NCI-H2107 treated with DMSO at 0.1 percent for 48 hours (cell line): ENCODE measurements at regions not wholly inside any gene's neighbourhood (a gene's known extent, or its start where the extent isn't known, plus 50 kb on each side); places are given as distances from the start of the nearest gene placed in this dataset.
"Not testable (repeated sequence)": the region's sequence is repeated elsewhere in the genome, so short reads cannot be mapped to it uniquely, and the experiment has no call there.

Experiments used
- DNase-seq: peaks from one replicate; lab custom pipeline; 2025; ENCODE audit not compliant: unreplicated experiment; lab: John Stamatoyannopoulos, UW

DNA sequence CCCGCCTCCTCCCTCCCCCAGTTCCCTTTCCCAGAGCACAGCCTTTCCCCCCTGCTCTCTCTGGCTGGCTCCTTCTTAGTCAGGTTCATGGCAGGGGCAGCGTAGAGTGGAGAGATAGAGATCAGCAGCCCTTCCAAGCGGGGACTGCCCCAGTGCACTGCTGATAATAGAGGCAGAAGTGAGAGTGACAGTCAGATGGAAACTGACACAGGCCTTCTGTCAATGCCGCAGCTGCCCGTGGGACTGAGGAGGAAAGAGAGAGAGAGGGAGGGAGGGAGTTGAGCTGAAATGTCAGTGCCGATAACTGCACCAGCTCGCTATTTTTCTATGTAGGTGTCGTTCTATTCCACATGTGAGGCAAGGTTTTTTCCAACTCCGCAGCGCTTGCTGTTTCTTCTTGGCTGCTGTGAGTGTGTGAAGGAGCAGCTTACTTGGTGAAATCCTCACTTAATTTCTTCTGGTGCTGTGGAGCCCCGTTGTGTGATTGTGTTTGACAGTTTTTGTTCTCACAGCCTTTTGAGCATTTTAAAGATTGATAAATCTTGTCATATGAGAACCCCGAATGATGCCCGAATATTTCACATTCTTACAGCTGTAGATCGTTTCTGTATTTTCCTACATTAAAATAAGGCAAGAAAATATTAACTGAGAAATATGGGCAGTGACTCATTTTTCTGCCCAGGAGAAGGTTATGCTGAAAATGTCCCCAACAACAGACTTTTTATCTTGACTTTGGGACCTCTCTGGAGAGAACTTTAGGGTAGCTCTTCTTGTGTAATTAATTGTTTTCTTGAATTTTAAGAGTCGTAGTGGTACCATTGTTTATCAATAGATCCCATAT is 386.4 kb upstream of the MMS22L start:
- no peak for DNase-seq

DNA sequence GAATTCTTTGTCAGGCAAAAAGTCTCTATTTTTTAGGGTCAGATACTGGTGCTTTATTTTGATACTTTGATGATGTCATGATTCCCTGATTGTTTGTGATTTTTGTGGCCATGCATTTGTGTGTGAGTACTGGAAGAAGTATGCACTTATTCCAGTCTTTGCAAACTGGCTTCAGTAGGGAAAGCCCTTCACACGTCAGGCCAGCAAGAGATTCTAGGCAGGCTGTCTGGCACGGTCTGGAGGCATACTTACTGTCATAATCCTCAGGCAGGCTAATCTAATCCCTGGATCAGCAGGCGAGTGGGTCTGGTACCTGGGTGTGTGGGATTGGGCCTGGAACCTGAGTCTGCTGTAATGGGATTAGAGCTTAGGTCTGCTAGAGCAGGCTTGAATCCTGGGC is 391.8 kb upstream of the MMS22L start:
- DNase-seq: no peak

DNA sequence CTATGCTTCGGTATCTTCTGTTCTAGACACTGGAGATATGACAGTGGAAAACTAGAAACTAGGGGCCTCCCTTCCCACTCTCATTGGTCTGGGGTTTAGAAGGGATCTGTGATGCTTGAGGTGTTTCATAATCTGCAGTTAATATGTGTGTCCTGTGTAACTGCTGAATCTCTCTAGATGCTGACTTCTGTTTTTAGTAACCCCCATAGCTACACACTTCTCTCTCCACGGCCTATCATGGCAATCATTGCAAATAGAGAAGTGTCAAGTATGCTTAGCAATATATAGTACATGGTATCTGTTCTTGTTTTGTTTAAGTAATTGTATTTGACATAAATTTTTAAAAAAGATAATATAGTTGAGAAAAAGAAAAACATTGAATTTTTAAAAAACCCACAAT is 394.6 kb upstream of the MMS22L start:
- no peak for DNase-seq

DNA sequence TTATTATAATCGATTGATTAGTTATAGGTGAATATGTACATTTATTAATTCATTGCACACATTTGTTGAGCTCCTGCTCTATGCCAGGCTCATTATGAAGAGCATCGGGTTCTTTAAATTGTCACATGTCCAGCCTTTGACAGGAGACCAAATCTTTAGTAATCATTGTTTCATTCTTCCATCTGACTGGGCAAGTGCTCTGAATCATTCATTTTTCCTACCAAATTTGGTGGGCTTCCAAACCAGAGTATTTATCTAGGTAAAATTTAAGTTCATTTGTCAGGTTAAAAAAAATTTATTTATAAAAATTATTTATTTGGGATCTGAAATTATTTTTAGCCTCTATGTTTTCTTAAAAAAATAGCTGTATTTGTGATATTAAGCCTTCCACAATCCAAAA is 404.9 kb upstream of the MMS22L start:
- no peak for DNase-seq

DNA sequence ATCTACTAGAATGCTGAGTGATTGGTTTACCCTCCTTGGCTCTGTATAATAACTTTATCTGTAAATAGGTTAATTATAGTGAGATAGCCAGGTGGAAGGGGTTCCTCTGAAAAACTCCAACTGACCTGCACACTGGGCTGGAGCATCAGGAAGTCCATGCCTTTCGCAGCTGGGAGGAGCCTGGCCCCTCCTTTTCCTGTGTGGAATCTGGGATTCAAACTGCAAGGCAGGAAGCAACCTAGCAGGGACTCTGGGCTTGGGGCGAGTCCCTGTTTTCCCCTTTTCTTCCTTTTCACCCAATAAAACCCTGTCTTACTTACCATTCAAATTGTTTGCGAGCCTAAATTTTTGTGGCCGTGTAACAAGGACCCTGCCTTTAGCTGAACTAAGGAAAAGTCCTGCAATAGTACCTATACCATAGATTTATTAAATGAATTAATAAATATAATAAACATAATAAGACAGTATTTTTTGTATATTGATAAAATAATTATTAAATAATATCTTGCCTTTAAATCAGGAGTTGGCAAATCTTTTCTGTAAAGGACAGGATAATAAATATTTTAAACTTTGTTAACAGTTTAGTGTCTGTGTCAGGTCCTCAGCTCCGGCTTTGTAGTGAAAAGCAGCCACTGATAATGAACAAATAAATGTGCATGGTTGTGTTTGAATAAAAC is 406.2 kb upstream of the MMS22L start:
- DNase-seq: no peak

DNA sequence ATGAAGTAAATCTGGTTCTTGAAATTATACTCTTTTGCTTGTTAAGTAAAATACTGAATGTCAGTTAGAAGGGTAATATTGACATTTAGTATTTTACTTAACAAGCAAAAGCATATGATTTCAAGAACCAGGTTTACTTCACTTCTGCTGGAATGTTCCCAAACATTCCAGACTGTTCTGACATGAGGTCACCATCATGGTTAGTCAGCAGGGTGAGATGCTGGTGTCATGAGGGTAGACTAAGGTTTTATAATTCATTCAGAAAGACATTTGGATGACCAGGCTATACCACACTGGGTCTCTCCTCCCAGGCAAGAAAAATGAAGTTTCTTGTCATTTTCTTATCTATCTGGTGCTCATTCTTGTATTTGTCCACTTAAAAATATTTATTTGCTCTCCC is 414.4 kb upstream of the MMS22L start:
- no peak for DNase-seq

DNA sequence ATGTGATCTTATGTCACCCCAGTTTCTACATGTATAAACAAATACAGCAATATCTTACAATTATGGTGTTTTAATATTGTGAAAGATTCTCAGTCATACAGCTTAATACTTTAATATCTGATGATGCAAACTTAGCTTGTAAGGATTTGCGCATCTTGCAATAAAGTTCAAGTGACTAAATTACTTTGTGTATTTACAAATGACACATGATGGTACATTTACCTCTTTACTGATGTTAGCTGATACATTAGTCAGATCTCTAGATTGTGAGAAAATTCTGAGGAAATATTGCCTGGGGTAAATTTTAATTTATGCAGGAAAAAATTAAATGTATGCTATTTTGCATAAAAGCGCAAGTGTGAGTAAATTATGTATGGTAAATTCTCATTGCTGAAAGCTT is 418.8 kb upstream of the MMS22L start:
- DNase-seq: no peak

DNA sequence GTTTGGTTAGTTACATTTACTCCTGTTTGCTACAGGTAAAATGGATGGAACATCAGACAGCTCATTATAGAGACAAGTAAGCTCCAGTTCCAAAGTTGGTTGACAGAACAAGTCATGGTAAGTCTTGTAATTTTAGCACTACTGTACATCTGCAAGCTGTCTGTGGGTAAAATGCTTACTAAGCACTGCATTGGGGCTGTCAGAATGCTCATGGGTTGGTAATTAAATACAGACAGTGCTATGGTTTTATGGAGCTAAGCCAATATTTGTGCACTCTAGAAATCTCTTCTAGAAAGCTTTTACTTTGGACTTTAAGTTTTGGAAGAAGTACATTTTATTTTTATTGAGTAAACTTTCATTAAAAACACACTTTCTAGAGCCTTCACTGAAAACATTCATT is 419.2 kb upstream of the MMS22L start:
- DNase-seq: no peak

DNA sequence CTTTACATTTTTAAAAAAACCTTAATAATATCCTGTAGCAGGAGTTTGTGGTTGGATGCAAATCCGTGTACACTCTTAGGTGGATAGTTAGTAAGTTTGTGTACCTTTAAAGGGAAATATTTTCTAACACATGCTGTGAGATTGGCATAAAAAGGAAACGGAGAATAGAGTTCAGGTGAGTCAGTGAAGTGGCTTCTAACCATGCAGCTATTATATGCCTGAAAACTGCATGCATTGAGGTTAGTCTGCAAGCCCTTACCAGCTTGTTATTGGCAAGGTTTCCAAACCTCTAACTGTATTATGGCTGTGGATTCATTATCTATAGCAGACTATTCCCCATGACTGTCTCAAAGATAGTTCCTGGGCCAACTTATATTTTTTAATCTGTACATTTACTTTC is 420.6 kb upstream of the MMS22L start:
- peak; percentile 80 for DNase-seq

DNA sequence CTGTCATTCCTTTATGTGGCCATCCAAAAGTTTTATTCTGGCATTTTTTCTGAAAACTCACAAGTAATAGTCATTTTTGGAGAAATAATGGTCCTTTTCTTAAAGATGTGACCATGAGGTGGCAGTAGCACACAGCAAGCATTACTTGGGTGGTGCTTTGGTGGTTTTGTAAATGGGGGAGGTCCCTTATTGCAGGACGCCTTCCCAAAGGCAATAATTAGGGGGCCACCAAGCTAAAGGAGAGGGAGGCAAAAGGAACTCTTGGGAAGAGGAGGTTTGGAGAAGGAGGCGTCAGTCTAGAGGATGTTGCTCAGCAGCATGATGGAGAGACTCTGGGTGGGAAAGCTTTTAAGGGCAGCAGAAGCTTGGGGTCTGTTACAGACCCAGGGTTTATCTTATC is 422.6 kb upstream of the MMS22L start:
- DNase-seq: no peak

DNA sequence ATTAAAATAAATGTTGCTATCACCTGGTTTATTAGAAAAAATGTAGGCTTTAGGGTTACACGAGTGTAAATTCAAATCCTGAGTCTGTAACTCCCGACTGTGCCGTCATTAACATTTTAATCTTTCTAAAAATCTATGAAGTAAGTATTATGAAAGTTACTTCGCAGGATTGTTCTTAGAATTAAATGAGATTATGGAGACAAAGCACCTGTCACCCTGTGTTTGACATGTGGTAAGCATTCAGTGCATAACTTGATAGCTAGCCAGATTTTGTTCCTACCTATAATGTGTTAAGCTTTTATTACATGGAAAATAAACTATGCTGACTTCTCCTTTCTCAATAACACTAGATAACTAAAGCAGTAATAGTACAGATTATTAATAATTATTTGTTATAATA is 429.7 kb upstream of the MMS22L start:
- no peak for DNase-seq

DNA sequence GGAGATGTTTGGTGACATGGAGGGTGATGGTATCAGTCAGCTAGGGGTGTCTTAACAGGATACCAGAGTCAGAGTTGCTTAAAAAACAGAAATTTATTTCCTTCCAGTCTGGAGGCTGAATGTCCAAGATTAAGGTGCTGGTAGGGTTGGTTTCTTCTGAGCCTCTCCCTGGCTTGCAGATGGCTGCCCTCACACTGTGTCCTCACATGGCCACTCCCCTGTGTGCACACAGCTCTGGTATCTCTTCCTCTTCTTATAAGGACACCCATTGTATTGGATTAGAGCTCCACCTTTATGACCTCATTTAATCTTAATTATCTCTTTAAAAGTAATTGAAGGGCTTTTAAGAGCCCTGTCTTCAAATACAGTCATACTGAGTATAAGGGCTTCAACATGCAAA is 431.8 kb upstream of the MMS22L start:
- DNase-seq: no peak

DNA sequence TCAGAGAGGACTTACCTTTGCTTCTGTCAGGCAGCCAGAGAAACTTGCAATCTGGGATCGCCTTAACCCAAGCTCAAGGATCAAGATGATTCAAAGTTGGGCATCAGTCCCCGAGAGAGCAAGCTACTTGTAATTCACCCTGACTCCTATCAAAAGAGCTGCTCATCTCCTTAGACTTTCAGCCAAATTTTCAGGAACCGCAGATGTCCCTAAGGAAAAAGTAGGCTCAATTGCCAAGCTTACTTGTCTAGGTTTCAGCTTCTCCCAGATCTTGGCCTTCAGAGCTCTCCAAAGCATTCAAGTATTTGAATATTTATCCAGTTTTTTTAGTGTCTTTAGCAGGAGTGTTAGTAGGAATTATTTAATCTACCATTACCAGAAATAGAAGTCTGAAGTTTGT is 434.1 kb upstream of the MMS22L start:
- DNase-seq: no peak

DNA sequence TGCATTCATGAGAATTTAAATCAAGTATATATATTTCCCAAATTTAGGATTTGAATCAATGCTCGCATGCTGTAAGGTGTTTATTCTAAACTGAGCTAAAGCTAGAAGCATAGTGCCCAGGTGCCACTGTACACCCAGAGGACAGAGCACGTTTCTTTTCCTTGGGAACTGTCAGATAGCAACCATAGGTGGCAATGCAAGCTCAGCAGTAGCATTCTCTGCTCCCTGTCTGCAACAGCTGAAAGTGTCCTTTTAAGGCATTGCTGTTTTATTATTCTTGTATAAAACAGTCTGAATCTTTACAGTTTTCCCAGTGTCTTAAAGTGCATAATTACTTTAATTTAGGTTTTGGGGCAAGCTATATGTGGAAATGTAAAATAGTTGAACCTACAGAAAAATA is 443.4 kb upstream of the MMS22L start:
- no peak for DNase-seq

DNA sequence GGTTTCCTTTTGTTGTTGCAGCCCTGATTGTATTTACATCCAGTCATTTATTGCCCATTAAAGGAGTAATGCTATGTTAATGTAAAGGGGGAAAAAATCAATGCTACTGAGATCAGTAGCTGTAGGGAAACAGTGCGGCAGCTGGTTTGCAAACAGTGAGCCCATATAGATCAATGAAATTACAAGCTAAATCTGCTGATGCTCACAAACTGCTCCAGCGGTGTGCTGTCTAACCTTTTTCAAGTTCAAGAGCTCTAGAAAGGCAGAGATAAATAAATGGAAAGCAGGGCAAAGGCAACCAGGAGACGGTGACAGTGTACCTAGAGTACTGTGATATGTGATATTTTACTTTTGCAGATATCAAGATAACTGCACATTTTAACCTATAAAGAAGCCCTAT is 449.0 kb upstream of the MMS22L start:
- no peak for DNase-seq

DNA sequence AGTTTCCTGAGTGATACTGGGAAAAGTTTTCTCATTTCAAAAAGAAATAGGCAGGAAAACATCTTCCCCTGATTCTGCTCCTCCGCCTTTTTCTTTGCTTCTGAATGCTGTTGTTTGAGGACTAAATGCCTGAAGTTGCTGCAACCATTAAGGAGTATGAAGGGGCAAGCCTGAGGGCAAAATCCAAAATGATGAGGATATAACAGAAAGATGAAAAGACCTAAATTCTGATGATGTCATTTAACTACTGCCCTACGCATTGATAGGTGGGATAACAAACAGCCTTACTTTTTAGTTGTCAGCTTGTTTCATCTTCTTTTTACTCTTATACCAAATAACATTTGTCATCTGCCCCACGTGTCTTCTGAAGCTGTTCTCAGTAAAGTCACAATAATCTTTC is 474.6 kb upstream of the MMS22L start:
- no peak for DNase-seq

DNA sequence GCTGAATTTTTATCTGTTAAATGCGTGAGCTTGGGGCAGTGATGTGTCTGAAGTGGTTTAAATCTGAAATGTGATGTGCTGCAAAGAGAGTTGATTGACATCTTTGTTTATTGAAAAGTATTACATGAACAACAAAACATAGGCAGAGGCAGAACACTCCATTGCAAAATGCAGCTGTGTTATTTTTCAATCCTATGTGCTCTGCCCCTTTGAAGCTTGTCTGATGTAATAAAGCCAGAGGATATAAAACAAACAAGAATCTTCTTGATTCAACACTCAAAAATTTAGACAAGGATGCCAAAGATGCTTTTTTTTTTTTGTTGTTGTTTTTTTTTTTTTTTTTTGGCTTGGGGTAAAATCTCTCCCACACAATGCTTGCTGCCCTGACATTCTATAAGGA is 482.4 kb upstream of the MMS22L start:
- DNase-seq: no peak

DNA sequence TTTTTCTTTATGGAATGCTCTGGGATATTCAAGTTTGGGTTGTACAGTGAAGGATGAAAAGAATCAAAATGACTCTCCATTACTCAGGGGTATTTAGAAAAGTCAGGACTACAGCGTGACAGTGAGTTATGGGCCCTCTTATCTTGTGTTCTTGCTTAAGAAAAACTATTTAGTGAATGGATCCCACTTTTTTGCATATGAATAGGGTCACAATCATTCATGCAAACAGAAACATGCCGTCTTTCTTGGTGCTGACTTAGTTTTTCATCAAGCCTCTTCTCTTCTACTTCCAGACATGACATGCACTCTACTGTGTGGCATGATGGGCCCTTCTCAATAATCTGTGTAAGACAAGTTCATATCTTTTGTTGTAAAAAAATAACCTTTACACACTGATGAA is 488.4 kb upstream of the MMS22L start:
- no peak for DNase-seq

DNA sequence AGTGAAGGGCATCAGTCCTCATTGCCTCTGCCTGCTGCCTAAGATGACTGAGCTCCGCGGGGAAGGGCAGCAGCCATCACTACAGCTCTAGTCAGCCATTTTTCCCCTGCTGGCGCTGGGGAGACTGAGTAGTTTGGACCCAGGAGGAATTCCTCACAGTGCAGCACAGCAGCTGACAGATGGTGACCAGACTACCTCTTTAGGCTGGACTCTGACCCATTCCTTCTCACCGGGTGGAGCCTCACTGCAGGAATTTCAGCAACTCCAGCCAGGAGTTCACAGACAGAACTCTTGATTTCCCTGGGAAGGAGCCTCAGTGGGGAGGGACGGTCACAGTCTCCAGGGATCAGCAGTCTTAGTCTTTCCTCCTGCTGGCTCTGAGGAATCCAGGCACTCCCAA is 492.0 kb upstream of the MMS22L start:
- no peak for DNase-seq

DNA sequence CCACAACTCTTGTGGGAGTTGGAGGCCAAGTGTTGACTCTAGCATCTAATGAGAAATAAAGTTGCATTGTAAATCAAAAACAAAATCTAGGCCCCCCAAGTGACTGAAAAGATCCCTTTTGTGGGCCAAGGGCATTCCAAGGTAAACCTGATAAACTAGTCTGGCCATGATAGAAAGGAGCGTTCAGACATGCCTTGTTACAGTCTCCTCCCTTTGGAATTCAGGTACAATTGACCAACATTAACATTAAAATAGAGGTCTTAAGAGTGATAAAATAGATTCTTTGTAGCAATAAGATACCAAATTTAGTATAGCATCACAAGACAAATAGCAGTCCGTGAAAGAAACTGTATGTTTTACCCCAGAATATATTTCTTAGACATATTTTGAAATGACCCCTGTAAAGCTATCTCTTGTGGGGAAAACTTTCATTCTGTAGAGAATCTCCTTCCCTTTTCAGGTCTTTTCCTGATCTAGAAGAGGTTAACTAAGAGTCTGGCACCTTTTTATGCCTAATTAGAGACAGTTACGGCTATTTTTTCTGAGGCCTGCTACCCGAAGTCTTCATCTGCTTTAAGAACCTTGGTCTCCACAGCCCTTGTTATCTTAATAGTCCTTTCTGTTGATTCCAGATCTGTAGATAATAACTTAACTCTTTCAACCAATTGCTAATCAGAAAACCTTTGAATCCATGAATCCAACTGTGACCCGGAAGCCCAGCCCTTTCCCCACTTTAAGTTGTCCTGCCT is 495.4 kb upstream of the MMS22L start:
- DNase-seq: no peak

DNA sequence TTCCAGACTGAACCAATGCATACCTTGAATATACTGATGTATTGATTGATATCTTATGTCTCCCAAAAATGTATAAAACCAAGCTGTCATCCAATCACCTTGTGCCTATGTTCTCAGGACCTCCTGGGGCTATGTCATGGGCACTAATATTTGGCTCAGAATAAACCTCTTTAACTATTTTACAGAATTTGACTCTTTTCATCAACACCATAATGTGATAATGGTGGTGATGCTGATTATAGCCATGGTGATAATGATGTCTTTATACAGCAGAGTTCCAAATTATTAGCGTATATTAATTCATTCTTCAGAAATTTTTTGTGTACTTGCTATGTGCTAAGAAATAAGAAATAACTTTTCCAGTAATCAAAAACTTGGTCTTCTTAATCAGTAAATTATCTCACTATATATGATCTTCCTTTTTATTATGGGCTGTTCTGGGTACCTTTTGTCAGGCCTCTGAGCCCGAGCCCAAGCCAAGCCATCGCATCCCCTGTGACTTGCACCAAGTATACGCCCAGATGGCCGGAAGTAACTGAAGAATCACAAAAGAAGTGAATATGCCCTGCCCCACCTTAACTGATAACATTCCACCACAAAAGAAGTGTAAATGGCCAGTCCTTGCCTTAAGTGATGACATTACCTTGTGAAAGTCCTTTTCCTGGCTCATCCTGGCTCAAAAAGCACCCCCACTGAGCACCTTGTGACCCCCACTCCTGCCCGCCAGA is 496.2 kb upstream of the MMS22L start:
- not testable (repeated sequence) for DNase-seq
